Esophagus muscularis mucosa (tissue), 3 donors: ENCODE measurements at regions not wholly inside any gene's neighbourhood (a gene's known extent, or its start where the extent isn't known, plus 50 kb on each side); places are given as distances from the start of the nearest gene placed in this dataset.

Experiments used
- POLR2A ChIP-seq: fragments of 450-650 bp; IDR thresholded peaks from one replicate; pipeline ENCODE4 v1.6.1; 2017; ENCODE audit warnings: antibody characterized with exemption, moderate library complexity, mild to moderate bottlenecking, low read depth
- POLR2AphosphoS5 ChIP-seq, 2 donors: sonication (generic); formaldehyde crosslinking; IDR thresholded peaks; one replicate each; pipeline ENCODE4 v1.6.1; 2017; ENCODE audit warnings: antibody characterized with exemption in 2 of 2
- TF ChIP-seq, protein P1 (sequence below), 3 experiments: fragments of 200-600 bp in 2 of 3; fragments of 450-650 bp in 1 of 3; sonication (generic) in 2 of 3; IDR thresholded peaks; one replicate each; pipeline ENCODE4 v1.5.1; 2017 to 2019; ENCODE audit warnings: antibody characterized with exemption in 3 of 3, mild to moderate bottlenecking in 2 of 3, moderate library complexity in 1 of 3

DNA sequence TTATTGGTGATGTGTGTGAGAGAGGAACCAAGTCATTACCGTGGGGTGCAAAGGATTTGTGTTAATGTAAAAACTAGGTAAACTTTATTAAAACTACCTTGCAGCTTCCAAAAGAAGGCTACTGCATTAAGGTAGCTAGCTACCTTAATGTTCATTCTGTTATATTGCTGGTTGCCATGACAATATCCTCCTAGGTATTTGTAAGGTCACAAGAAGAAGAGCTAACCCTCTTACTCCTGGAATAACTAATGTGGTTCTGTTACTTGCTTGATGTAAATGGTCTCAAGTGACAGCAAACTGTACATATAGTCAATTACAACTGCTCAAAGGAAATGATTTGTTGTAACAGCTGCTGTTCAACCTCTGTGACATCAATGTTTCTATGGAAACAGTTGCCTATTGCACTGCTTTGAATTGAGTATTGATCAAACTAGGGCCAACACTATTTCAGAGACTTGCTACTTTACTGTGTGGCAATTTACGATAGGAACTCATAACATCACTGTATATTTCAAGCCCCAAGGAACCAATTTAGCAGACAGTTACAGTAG is 319.8 kb upstream of the HNRNPA3 start:
- TF ChIP-seq POLR2A (no peak), POLR2AphosphoS5 (IDR thresholded peaks at IDR 0.05) (no peak)
- TF ChIP-seq, protein P1, sequence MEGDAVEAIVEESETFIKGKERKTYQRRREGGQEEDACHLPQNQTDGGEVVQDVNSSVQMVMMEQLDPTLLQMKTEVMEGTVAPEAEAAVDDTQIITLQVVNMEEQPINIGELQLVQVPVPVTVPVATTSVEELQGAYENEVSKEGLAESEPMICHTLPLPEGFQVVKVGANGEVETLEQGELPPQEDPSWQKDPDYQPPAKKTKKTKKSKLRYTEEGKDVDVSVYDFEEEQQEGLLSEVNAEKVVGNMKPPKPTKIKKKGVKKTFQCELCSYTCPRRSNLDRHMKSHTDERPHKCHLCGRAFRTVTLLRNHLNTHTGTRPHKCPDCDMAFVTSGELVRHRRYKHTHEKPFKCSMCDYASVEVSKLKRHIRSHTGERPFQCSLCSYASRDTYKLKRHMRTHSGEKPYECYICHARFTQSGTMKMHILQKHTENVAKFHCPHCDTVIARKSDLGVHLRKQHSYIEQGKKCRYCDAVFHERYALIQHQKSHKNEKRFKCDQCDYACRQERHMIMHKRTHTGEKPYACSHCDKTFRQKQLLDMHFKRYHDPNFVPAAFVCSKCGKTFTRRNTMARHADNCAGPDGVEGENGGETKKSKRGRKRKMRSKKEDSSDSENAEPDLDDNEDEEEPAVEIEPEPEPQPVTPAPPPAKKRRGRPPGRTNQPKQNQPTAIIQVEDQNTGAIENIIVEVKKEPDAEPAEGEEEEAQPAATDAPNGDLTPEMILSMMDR (IDR thresholded peaks at IDR 0.05): no peak
